GM19452 (cell line): ENCODE measurements at regions not wholly inside any gene's neighbourhood (a gene's known extent, or its start where the extent isn't known, plus 50 kb on each side); places are given as distances from the start of the nearest gene placed in this dataset.

Experiments
- ATAC-seq: cut with Tn5 transposase; IDR thresholded peaks from one replicate; pipeline ENCODE4 v1.9.1; 2021; ENCODE audit not compliant: unreplicated experiment

DNA sequence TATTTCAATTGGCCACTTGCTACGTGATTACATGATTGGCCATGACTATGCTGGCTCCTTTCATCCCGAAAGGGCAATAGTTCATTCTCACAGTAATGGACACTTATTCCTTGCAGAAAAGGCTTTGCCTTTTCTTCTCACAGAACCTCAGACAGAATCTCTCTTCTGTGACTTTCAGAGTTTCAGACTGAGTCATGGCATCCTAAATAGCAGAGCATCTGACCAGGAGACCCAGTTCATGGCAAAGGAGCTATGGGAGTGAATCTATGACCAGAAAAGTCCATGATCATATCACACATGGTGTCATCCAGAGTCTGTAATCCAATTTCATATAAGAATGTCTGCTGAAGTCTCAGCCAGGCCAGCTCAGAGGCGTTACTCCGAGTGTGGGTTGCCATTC, 263.3 kb upstream of the CLNK start:
- ATAC-seq = no peak

DNA sequence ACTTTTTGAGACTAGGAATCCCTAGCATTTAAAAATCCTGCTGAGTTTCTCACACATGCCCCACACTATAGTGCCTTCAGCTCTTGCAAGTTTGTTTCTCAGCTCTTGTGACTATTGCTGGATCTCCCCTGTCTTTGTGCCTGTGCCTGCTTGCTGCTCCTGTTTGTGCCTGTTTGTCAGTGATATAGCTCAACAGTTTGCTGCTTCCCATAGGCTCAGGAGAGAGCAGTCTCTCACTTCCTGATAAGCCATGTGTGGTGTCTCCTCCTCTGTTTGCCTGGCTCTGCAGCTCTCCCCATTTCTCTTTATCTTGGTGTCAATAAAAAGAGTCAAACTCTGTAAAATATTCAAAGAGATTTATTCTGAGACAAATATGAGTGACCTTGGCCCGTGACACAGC, 259.8 kb upstream of the CLNK start:
- no peak for ATAC-seq

GRCh38 chr4:10942156-10942555, 257.6 kb upstream of the CLNK start:
- no peak for ATAC-seq

DNA sequence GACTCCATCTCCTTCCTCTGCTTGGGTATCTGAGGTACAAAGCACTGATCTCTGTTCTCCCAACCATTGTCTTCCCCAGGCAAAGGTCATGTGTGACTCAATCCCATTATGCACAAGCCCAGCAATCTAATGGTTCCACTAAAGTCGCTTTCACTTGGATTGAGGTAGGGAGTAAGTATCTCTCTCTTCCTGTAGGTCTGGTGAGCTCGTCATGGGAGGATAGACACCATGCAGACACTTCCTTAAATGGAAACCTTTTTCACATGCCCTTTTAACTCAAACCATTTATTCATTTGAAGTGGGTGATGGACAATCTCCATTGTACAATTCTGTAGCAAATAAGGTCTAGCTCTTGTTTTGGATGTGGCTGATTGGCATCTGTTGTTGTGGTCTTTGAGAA, 245.2 kb upstream of the CLNK start:
- no peak for ATAC-seq

DNA sequence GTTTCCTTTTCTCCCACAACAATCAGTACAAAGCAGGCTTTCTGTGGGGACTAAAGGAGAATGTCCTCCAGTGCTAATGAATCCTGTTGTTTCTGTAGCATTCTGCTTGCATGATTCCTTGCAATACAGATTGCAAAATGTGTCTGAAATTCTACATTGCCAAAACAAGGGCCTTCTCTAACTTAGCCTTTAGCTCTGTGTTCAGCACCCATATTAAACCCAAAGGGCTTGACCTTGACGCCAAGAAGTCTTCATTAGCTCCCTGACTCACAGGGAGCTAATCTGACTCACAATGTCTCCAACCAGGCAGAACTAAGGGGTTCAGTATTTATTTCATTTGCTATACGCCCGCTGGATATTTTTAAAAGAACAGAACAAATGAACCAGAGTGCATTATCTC, 241.4 kb upstream of the CLNK start:
- no peak for ATAC-seq

GRCh38 chr4:10924274-10924673, 239.7 kb upstream of the CLNK start:
- ATAC-seq = no peak

GRCh38 chr4:10917566-10917965, 233.0 kb upstream of the CLNK start:
- ATAC-seq = no peak

DNA sequence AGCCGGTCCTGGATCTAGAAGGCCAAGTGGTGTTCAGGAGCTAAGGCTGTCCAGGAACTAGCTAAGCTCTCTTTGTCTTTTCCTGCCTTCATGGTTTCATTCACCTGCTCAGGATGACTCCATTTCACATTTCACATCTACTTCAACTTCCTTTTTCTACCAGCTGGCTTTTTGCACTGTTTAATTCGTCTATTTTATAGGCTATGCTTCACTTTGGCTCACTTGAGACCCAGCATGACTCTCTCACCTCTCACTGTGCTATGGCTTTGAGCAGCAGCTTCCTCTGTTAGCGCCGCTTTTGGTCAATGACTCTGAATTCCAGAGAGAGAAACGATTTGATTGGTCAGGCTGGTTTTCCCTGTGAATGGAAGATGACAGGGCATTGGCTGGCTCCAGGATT, 213.5 kb upstream of the CLNK start:
- no peak for ATAC-seq

DNA sequence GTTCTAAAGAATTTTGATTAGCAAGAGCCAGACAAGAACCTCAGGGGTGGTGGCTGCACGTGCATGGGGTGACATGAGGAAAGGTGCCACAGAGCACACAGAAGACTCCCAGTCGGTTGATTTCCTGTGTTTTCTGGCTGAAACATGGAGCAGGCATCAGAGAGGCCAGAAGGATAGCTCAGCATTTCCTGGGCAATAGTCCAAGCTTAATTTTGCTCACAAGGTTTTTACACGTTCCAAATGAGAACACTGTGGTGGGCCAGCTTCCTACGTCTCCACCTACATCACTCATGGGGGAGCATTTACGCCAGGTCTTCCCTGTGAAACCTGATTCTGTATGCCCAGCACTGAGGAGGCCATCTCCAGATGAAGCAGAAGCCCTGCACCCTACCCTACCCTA, 212.5 kb upstream of the CLNK start:
- ATAC-seq = no peak

- no peak for ATAC-seq
These were observed 208.8 kb upstream of the CLNK start for GRCh38 chr4:10893395-10893794.

DNA sequence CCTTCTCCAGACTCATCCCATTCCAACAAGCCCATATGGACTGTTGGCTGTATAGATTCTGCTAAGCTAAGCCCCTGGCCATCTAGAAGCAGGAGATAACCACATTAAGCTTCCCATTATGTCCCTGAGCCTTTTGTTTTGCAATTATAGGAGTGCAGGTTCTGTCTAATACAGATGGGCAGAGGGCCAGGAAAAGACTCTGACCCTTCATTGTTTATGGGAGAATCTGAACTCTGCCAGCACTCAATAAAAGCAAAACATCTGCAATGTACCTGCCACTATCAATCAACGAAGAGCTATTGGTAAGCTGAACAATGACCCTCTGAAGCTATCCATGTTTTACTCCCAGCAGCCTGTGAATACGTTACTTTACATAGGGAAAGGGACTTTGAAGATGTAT, 207.3 kb upstream of the CLNK start:
- ATAC-seq = no peak

GRCh38 chr4:10889819-10890218, 205.3 kb upstream of the CLNK start:
- ATAC-seq = no peak

- no peak for ATAC-seq
These were observed 195.0 kb upstream of the CLNK start for GRCh38 chr4:10879411-10880110.

GRCh38 chr4:10878861-10879260, 194.3 kb upstream of the CLNK start:
- no peak for ATAC-seq

DNA sequence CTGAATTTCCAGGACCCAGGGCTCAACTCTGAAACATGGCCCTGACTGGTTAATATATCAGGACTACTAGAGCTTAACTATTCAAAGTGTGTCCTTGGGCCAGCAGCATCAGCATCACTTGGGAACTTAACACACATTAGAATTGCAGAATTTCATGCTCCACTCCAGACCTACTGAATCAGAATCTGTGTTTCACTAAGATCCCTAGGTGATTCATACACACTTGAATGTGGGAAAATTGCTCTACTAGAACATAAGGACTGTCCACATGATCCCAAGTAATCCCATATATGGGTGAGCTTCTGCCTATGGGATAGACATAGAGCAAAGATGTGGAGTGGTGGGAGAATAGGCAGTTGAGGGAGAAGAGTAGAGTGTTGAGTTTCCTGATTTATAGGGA, 192.5 kb upstream of the CLNK start:
- no peak for ATAC-seq

GRCh38 chr4:10875144-10875799, 190.7 kb upstream of the CLNK start:
- ATAC-seq = no peak

- no peak for ATAC-seq
These were observed 189.2 kb upstream of the CLNK start for GRCh38 chr4:10873809-10874208.

- peak; percentile 55 for ATAC-seq
These were observed 188.4 kb upstream of the CLNK start for GRCh38 chr4:10872833-10873517.

DNA sequence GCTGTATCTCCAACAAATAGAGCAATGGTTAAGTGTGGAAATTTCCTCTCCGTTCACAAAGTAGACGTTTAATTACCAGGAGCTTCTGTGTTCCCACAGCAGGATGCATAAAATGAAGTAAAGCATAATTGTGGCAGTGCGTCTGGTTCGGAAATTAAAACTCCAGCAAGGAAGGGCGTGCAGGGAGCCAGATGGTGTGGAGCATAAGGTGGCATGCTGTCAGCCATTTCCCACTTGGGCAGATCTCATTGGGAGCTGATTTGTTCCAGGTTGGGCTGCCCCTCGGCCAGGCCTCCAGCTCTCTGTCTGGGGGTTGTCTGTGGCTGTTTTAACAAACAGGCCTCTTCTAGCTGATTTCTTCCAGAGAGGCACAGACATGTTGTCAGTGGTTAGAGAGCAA, 182.1 kb upstream of the CLNK start:
- no peak for ATAC-seq

DNA sequence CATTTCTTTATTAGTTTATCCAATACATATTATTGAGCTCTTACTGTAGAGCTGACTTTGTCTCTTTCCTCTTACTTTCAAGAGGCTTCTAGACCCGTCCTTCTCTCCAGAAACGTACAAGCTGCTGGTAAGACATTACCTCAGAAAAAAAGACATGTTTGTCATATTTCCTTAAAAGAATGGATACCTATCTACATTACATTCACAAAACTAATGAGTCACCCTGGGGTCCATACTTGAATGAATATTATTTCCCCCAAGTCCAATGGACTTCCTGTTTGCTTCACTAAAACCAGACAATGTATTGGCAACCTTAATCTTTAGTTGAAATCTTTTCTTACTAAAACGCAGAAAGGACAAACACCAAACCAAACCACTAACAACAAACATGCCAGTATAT, 176.5 kb upstream of the CLNK start:
- ATAC-seq = no peak

- ATAC-seq = no peak
These were observed 171.8 kb upstream of the CLNK start for GRCh38 chr4:10856271-10856782.

DNA sequence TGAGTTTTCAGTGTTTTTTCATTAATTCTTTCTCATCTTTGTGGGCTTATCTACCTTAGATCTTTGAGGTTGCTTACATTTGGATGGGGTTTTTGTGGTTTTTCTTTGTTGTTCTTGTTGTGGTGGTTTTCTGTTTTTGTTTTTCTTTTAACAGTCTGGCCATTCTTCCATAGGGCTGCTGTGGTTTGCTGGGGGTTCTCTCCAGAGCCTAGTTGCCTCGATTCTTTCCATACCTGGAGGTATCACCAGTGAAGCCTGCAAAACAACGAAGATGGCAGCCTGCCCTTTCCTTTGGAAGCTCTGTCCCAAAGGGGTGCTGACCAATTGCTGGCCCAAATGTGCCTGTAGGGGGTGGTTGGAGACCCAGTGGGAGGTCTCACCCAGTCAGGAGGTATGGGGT, 168.6 kb upstream of the CLNK start:
- ATAC-seq = no peak
